ENCODE measurements at regions not wholly inside any gene's neighbourhood (a gene's known extent, or its start where the extent isn't known, plus 50 kb on each side); places are given as distances from the start of the nearest gene placed in this dataset.
"Not testable (repeated sequence)": the region's sequence is repeated elsewhere in the genome, so short reads cannot be mapped to it uniquely, and the experiment has no call there.

DNA sequence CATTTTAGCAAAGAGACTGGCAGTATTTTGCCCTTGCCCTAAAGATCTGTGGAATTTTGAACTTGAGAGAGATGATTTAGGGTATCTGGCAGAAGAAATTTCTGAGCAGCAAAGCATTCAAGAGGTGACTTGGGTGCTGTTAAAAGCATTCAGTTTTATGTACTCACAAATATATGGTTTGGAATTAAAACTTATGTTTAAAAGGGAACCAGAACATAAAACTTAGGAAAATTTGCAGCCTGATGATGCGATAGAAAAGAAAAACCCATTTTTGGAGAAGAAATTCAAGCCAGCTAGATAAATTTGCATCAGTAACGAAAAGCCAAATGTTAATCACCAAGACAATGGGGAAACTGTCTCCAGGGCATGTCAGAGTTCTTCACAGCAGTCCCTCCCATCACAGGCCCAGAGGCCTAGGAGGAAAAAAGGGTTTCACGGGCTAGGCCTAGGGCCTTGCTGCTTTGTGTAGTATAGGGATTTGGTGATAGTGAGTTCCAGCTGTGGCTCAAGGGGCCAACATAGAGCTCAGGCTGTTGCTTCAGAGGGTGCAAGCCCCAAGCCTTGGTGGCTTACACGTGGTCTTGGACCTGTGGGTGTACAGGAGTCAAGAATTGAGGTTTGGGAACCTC lies 104.4 kb downstream of the ASB1 start:
- TF ChIP-seq, protein P1, sequence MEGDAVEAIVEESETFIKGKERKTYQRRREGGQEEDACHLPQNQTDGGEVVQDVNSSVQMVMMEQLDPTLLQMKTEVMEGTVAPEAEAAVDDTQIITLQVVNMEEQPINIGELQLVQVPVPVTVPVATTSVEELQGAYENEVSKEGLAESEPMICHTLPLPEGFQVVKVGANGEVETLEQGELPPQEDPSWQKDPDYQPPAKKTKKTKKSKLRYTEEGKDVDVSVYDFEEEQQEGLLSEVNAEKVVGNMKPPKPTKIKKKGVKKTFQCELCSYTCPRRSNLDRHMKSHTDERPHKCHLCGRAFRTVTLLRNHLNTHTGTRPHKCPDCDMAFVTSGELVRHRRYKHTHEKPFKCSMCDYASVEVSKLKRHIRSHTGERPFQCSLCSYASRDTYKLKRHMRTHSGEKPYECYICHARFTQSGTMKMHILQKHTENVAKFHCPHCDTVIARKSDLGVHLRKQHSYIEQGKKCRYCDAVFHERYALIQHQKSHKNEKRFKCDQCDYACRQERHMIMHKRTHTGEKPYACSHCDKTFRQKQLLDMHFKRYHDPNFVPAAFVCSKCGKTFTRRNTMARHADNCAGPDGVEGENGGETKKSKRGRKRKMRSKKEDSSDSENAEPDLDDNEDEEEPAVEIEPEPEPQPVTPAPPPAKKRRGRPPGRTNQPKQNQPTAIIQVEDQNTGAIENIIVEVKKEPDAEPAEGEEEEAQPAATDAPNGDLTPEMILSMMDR (IDR thresholded peaks at IDR 0.05) = not testable (repeated sequence)
- TF ChIP-seq POLR2A (IDR thresholded peaks at IDR 0.05) = not testable (repeated sequence)

Measured in tibial nerve (tissue), 3 donors.